ENCODE measurements at regions not wholly inside any gene's neighbourhood (a gene's known extent, or its start where the extent isn't known, plus 50 kb on each side); places are given as distances from the start of the nearest gene placed in this dataset.

GRCh38 chr13:65629926-65630325, 1600.2 kb downstream of the PCDH9 start:
- H3K9me3 ChIP-seq (ENCODE audit: control insufficient read depth, low read length) = no peaks in the 10 kb centered on the region
- H3K4me2 ChIP-seq (ENCODE audit: low read length) = no peak overlapping the region
- no peak overlapping the region for H3K9ac ChIP-seq
- no peak overlapping the region for H3K4me3 ChIP-seq (ENCODE audit: low read depth, low read length)
- H3K36me3 ChIP-seq (ENCODE audit: control insufficient read depth, insufficient read depth, low read length) = no peaks in the 10 kb centered on the region
- no peaks in the 10 kb centered on the region for H3K4me1 ChIP-seq
- TF ChIP-seq CTCF (IDR thresholded peaks at IDR 0.05) = no peak
- no peak overlapping the region for H2AFZ ChIP-seq
- H3K27ac ChIP-seq = no peak overlapping the region
- H3K27me3 ChIP-seq (ENCODE audit: control insufficient read depth, insufficient read depth, low read length) = no peaks in the 10 kb centered on the region
- H3K79me2 ChIP-seq = no peaks in the 10 kb centered on the region

GRCh38 chr13:65623148-65623547, 1607.0 kb downstream of the PCDH9 start:
- H3K9me3 ChIP-seq (ENCODE audit: control insufficient read depth, low read length) = no peaks in the 10 kb centered on the region
- no peak overlapping the region for H3K9ac ChIP-seq
- no peak for TF ChIP-seq CTCF (IDR thresholded peaks at IDR 0.05)
- H2AFZ ChIP-seq = no peak overlapping the region
- H3K27me3 ChIP-seq (ENCODE audit: control insufficient read depth, insufficient read depth, low read length) = no peaks in the 10 kb centered on the region
- H3K79me2 ChIP-seq = no peaks in the 10 kb centered on the region
- no peak overlapping the region for H3K4me3 ChIP-seq (ENCODE audit: low read depth, low read length)
- no peaks in the 10 kb centered on the region for H3K36me3 ChIP-seq (ENCODE audit: control insufficient read depth, insufficient read depth, low read length)
- no peaks in the 10 kb centered on the region for H3K4me1 ChIP-seq
- no peak overlapping the region for H3K4me2 ChIP-seq (ENCODE audit: low read length)
- H3K27ac ChIP-seq = no peak overlapping the region

GRCh38 chr13:65615506-65615905, 1614.6 kb downstream of the PCDH9 start:
- TF ChIP-seq CTCF (IDR thresholded peaks at IDR 0.05) = no peak
- no peaks in the 10 kb centered on the region for H3K9me3 ChIP-seq (ENCODE audit: control insufficient read depth, low read length)
- no peak overlapping the region for H3K9ac ChIP-seq
- H3K36me3 ChIP-seq (ENCODE audit: control insufficient read depth, insufficient read depth, low read length) = no peaks in the 10 kb centered on the region
- no peak overlapping the region for H3K27ac ChIP-seq
- no peak overlapping the region for H2AFZ ChIP-seq
- H3K4me2 ChIP-seq (ENCODE audit: low read length) = no peak overlapping the region
- H3K4me3 ChIP-seq (ENCODE audit: low read depth, low read length) = no peak overlapping the region
- no peaks in the 10 kb centered on the region for H3K27me3 ChIP-seq (ENCODE audit: control insufficient read depth, insufficient read depth, low read length)
- H3K79me2 ChIP-seq = no peaks in the 10 kb centered on the region
- H3K4me1 ChIP-seq = no peaks in the 10 kb centered on the region

GRCh38 chr13:65613004-65613403, 1617.1 kb downstream of the PCDH9 start:
- Histone ChIP-seq H3K9ac (no peak overlapping the region), H3K4me1 (no peaks in the 10 kb centered on the region)

More at GRCh38 chr13:65613004-65613403, 1617.1 kb downstream of the PCDH9 start:
- no peaks in the 10 kb centered on the region for H3K9me3 ChIP-seq (ENCODE audit: control insufficient read depth, low read length)
- no peak overlapping the region for H3K27ac ChIP-seq
- no peak overlapping the region for H3K4me3 ChIP-seq (ENCODE audit: low read depth, low read length)
- no peak for TF ChIP-seq CTCF (IDR thresholded peaks at IDR 0.05)
- no peak overlapping the region for H3K4me2 ChIP-seq (ENCODE audit: low read length)
- no peaks in the 10 kb centered on the region for H3K27me3 ChIP-seq (ENCODE audit: control insufficient read depth, insufficient read depth, low read length)
- no peak overlapping the region for H2AFZ ChIP-seq
- H3K36me3 ChIP-seq (ENCODE audit: control insufficient read depth, insufficient read depth, low read length) = no peaks in the 10 kb centered on the region
- no peaks in the 10 kb centered on the region for H3K79me2 ChIP-seq

Data from parathyroid adenoma (tissue), 2 donors.